ENCODE measurements at regions not wholly inside any gene's neighbourhood (a gene's known extent, or its start where the extent isn't known, plus 50 kb on each side); places are given as distances from the start of the nearest gene placed in this dataset.

GRCh38 chrX:27404366-27404765 lies 58.8 kb downstream of the PPP4R3C start:
- no peak for TF ChIP-seq CTCF (IDR thresholded peaks at IDR 0.05)
- peaks cover 12% of the 10 kb centered on the region for H3K9me3 Mint-ChIP-seq (ENCODE audit: unreplicated experiment)
- no peaks in the 10 kb centered on the region for H3K36me3 Mint-ChIP-seq (ENCODE audit: unreplicated experiment)
- H3K4me1 Mint-ChIP-seq (ENCODE audit: unreplicated experiment), result no peaks in the 10 kb centered on the region
- no peak for DNase-seq (ENCODE audit: extremely low spot score, unreplicated experiment)
- no peak overlapping the region for H3K4me3 Mint-ChIP-seq (ENCODE audit: unreplicated experiment)
- H3K27ac Mint-ChIP-seq (ENCODE audit: unreplicated experiment), result no peak overlapping the region
- no peaks in the 10 kb centered on the region for H3K27me3 Mint-ChIP-seq (ENCODE audit: unreplicated experiment)

- H3K4me1 Mint-ChIP-seq (ENCODE audit: unreplicated experiment), result no peaks in the 10 kb centered on the region
- no peaks in the 10 kb centered on the region for H3K27me3 Mint-ChIP-seq (ENCODE audit: unreplicated experiment)
- H3K27ac Mint-ChIP-seq (ENCODE audit: unreplicated experiment), result no peak overlapping the region
- TF ChIP-seq CTCF (IDR thresholded peaks at IDR 0.05), result no peak
- no peak overlapping the region for H3K4me3 Mint-ChIP-seq (ENCODE audit: unreplicated experiment)
- no peaks in the 10 kb centered on the region for H3K9me3 Mint-ChIP-seq (ENCODE audit: unreplicated experiment)
- DNase-seq (ENCODE audit: extremely low spot score, unreplicated experiment), result no peak
- H3K36me3 Mint-ChIP-seq (ENCODE audit: unreplicated experiment), result no peaks in the 10 kb centered on the region
Observed at GRCh38 chrX:27399146-27399456, 64.0 kb downstream of the PPP4R3C start.

GRCh38 chrX:27391623-27392022 lies 71.5 kb downstream of the PPP4R3C start:
- Mint-ChIP-seq H3K4me3 (ENCODE audit: unreplicated experiment) (no peak overlapping the region), H3K27me3 (ENCODE audit: unreplicated experiment) (no peaks in the 10 kb centered on the region), H3K27ac (ENCODE audit: unreplicated experiment) (no peak overlapping the region), H3K4me1 (ENCODE audit: unreplicated experiment) (no peaks in the 10 kb centered on the region), H3K9me3 (ENCODE audit: unreplicated experiment) (no peaks in the 10 kb centered on the region), H3K36me3 (ENCODE audit: unreplicated experiment) (no peaks in the 10 kb centered on the region)
- TF ChIP-seq CTCF (IDR thresholded peaks at IDR 0.05), result no peak
- no peak for DNase-seq (ENCODE audit: extremely low spot score, unreplicated experiment)

- no peaks in the 10 kb centered on the region for H3K36me3 Mint-ChIP-seq (ENCODE audit: unreplicated experiment)
Observed at GRCh38 chrX:27381419-27381818, 81.7 kb downstream of the PPP4R3C start.

GRCh38 chrX:27380163-27380845 lies 82.8 kb downstream of the PPP4R3C start:
- H3K9me3 Mint-ChIP-seq (ENCODE audit: unreplicated experiment), result no peaks in the 10 kb centered on the region
- no peak for TF ChIP-seq CTCF (IDR thresholded peaks at IDR 0.05)
- DNase-seq (ENCODE audit: extremely low spot score, unreplicated experiment), result no peak
- no peaks in the 10 kb centered on the region for H3K4me1 Mint-ChIP-seq (ENCODE audit: unreplicated experiment)
- no peaks in the 10 kb centered on the region for H3K36me3 Mint-ChIP-seq (ENCODE audit: unreplicated experiment)
- no peak overlapping the region for H3K27ac Mint-ChIP-seq (ENCODE audit: unreplicated experiment)
- no peak overlapping the region for H3K4me3 Mint-ChIP-seq (ENCODE audit: unreplicated experiment)
- H3K27me3 Mint-ChIP-seq (ENCODE audit: unreplicated experiment), result no peaks in the 10 kb centered on the region

More at GRCh38 chrX:27381419-27381818, 81.7 kb downstream of the PPP4R3C start:
- TF ChIP-seq CTCF (IDR thresholded peaks at IDR 0.05), result no peak
- Mint-ChIP-seq H3K27ac (ENCODE audit: unreplicated experiment) (no peak overlapping the region), H3K4me1 (ENCODE audit: unreplicated experiment) (no peaks in the 10 kb centered on the region), H3K4me3 (ENCODE audit: unreplicated experiment) (no peak overlapping the region), H3K27me3 (ENCODE audit: unreplicated experiment) (no peaks in the 10 kb centered on the region), H3K9me3 (ENCODE audit: unreplicated experiment) (no peaks in the 10 kb centered on the region)
- DNase-seq (ENCODE audit: extremely low spot score, unreplicated experiment), result no peak

Data from osteocyte (in vitro differentiated cells).